IPS-20b (cell line): ENCODE measurements at regions not wholly inside any gene's neighbourhood (a gene's known extent, or its start where the extent isn't known, plus 50 kb on each side); places are given as distances from the start of the nearest gene placed in this dataset.

Experiments used
- H3K27ac ChIP-seq: one replicate; pipeline ENCODE4 v1.5.1; 2013; ENCODE audit warnings: low read length
- H3K27me3 ChIP-seq: 2 replicates; pipeline ENCODE4 v1.6.1; 2013; ENCODE audit warnings: mild to moderate bottlenecking, low read length, inconsistent platforms; ENCODE audit not compliant: insufficient read depth
- H3K36me3 ChIP-seq: 2 replicates; pipeline ENCODE4 v1.6.1; 2013; ENCODE audit warnings: low read depth, mild to moderate bottlenecking, inconsistent platforms, low read length, moderate library complexity; ENCODE audit not compliant: insufficient read depth
- H3K4me1 ChIP-seq: 2 replicates; pipeline ENCODE4 v1.6.1; 2013; ENCODE audit warnings: mild to moderate bottlenecking, control low read depth, inconsistent platforms, low read length, moderate library complexity; ENCODE audit not compliant: insufficient read depth
- H3K4me3 ChIP-seq: 2 replicates; pipeline ENCODE4 v1.5.1; 2013; ENCODE audit warnings: mild to moderate bottlenecking, low read length, inconsistent platforms
- H3K9ac ChIP-seq: 2 replicates; pipeline ENCODE4 v1.6.1; 2013; ENCODE audit warnings: low read depth, mild to moderate bottlenecking, inconsistent platforms, low read length, moderate library complexity
- H3K9me3 ChIP-seq: 2 replicates; pipeline ENCODE4 v1.6.1; 2013; ENCODE audit warnings: mild to moderate bottlenecking, low read depth, low read length, inconsistent platforms; ENCODE audit not compliant: insufficient read depth

- H3K27me3 ChIP-seq: no peaks in the 10 kb centered on the region
- H3K9ac ChIP-seq: no peak overlapping the region
- H3K36me3 ChIP-seq: no peaks in the 10 kb centered on the region
- H3K4me3 ChIP-seq: no peak overlapping the region
- no peaks in the 10 kb centered on the region for H3K9me3 ChIP-seq
- H3K27ac ChIP-seq: no peak overlapping the region
- no peaks in the 10 kb centered on the region for H3K4me1 ChIP-seq
Measured at GRCh38 chr20:24045621-24046318, 57.2 kb upstream of the GGTLC1 start.

GRCh38 chr20:24043294-24043693, 54.7 kb upstream of the GGTLC1 start:
- no peaks in the 10 kb centered on the region for H3K27me3 ChIP-seq
- no peaks in the 10 kb centered on the region for H3K4me1 ChIP-seq
- no peak overlapping the region for H3K27ac ChIP-seq
- no peaks in the 10 kb centered on the region for H3K36me3 ChIP-seq
- no peaks in the 10 kb centered on the region for H3K9me3 ChIP-seq
- no peak overlapping the region for H3K4me3 ChIP-seq
- no peak overlapping the region for H3K9ac ChIP-seq

GRCh38 chr20:24042646-24043045, 54.1 kb upstream of the GGTLC1 start:
- H3K9ac ChIP-seq: no peak overlapping the region

GRCh38 chr20:24040896-24041459, 52.4 kb upstream of the GGTLC1 start:
- Histone ChIP-seq H3K4me1 (no peaks in the 10 kb centered on the region), H3K9ac (no peak overlapping the region), H3K27ac (no peak overlapping the region), H3K27me3 (no peaks in the 10 kb centered on the region), H3K9me3 (no peaks in the 10 kb centered on the region), H3K36me3 (no peaks in the 10 kb centered on the region), H3K4me3 (no peak overlapping the region)

More at GRCh38 chr20:24042646-24043045, 54.1 kb upstream of the GGTLC1 start:
- no peaks in the 10 kb centered on the region for H3K9me3 ChIP-seq
- no peaks in the 10 kb centered on the region for H3K4me1 ChIP-seq
- no peak overlapping the region for H3K27ac ChIP-seq
- H3K4me3 ChIP-seq: no peak overlapping the region
- H3K27me3 ChIP-seq: no peaks in the 10 kb centered on the region
- no peaks in the 10 kb centered on the region for H3K36me3 ChIP-seq

GRCh38 chr20:24039196-24039595, 50.6 kb upstream of the GGTLC1 start:
- Histone ChIP-seq H3K4me3 (no peak overlapping the region), H3K36me3 (no peaks in the 10 kb centered on the region), H3K27ac (no peak overlapping the region), H3K9me3 (no peaks in the 10 kb centered on the region), H3K4me1 (no peaks in the 10 kb centered on the region), H3K27me3 (no peaks in the 10 kb centered on the region), H3K9ac (no peak overlapping the region)
